OCI-LY3 (cell line): ENCODE measurements at regions not wholly inside any gene's neighbourhood (a gene's known extent, or its start where the extent isn't known, plus 50 kb on each side); places are given as distances from the start of the nearest gene placed in this dataset.

Experiments used
- H2AFZ ChIP-seq: fragments of 200-600, 300-600 bp; shearing (Covaris generic); 2 replicates; pipeline ENCODE4 v1.6.0; 2014; ENCODE audit warnings: antibody characterized with exemption, low read depth, low read length
- H3K27ac ChIP-seq: fragments of 200-600, 300-600 bp; sonication (generic); 2 replicates; pipeline ENCODE4 v1.5.1; 2014; ENCODE audit warnings: mild to moderate bottlenecking, low read length, moderate library complexity, mixed read lengths
- H3K27me3 ChIP-seq: fragments of 200-600, 300-600 bp; sonication (generic); 2 replicates; pipeline ENCODE4 v1.6.1; 2014; ENCODE audit warnings: low read depth, low read length, mixed read lengths
- H3K36me3 ChIP-seq: fragments of 200-600, 300-600 bp; sonication (generic); replicated peaks from 2 replicates; pipeline ENCODE3; 2014; ENCODE audit warnings: low read depth, low read length, mixed read lengths
- H3K4me1 ChIP-seq: fragments of 300-600, 200-600 bp; sonication (generic); 2 replicates; pipeline ENCODE4 v1.6.1; 2014; ENCODE audit warnings: low read length, mixed read lengths
- H3K4me2 ChIP-seq: fragments of 200-600, 300-600 bp; sonication (generic); 2 replicates; pipeline ENCODE4 v1.6.1; 2014; ENCODE audit warnings: low read length, mixed read lengths
- H3K4me3 ChIP-seq: fragments of 300-600, 200-600 bp; sonication (generic); 2 replicates; pipeline ENCODE4 v1.5.1; 2014; ENCODE audit warnings: antibody characterized with exemption, mild to moderate bottlenecking, low read length, moderate library complexity
- H3K79me2 ChIP-seq: fragments of 300-600, 200-600 bp; shearing (Covaris generic); 2 replicates; pipeline ENCODE4 v1.6.1; 2014; ENCODE audit warnings: mild to moderate bottlenecking, low read length, mixed read lengths
- H3K9ac ChIP-seq: fragments of 300-600, 200-600 bp; shearing (Covaris generic); 2 replicates; pipeline ENCODE4 v1.6.0; 2014; ENCODE audit warnings: mild to moderate bottlenecking, low read length, moderate library complexity
- H3K9me3 ChIP-seq: fragments of 200-600, 300-600 bp; shearing (Covaris generic); 2 replicates; pipeline ENCODE4 v1.6.1; 2014; ENCODE audit warnings: low read length, mixed read lengths; ENCODE audit not compliant: insufficient read depth
- H4K20me1 ChIP-seq: fragments of 200-600, 300-600 bp; sonication (generic); 2 replicates; pipeline ENCODE4 v1.6.1; 2016; ENCODE audit warnings: low read length, mixed read lengths; ENCODE audit not compliant: insufficient read depth
- CTCF ChIP-seq: fragments of 200-600, 300-600 bp; sonication (generic); IDR thresholded peaks from 2 replicates; pipeline ENCODE4 v1.5.1; 2014; ENCODE audit warnings: antibody characterized with exemption, low read length, low read depth
- EZH2phosphoT487 ChIP-seq: fragments of 200-600 bp; shearing (Covaris generic); IDR thresholded peaks from 2 replicates; pipeline ENCODE4 v1.6.1; 2018; ENCODE audit warnings: antibody characterized with exemption, mixed run types, low read depth

DNA sequence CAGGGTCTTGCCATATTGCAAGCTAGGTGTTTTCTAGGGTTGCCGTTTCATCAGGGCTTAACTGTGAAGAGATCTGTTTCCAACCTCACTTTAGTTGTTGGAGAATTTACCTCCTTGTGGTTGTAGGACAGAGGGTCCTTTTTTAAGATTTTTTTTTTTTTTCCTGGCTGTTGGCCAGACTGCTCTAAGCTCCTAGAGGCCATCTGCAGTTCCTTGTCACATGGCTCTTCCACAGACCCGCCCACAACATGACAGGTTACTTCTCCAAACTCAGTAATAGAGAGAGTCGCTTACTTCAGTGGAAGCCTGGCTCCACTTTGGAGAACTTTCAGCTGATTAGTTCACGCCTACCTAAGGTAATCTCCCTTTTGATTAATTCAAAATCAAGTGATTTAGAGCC is 543.7 kb downstream of the DMRTA1 start:
- Histone ChIP-seq H3K9ac (no peak overlapping the region), H3K4me2 (no peak overlapping the region), H4K20me1 (no peaks in the 10 kb centered on the region), H3K79me2 (no peaks in the 10 kb centered on the region), H3K27ac (no peak overlapping the region), H3K9me3 (no peaks in the 10 kb centered on the region), H3K36me3 (no peaks in the 10 kb centered on the region), H3K4me3 (no peak overlapping the region), H2AFZ (peak overlapping the region; percentile 32; the same call in 1 of the 2 replicates), H3K4me1 (peaks cover 3% of the 10 kb centered on the region; the same call in 1 of the 2 replicates), H3K27me3 (no peaks in the 10 kb centered on the region)
- TF ChIP-seq EZH2phosphoT487 (no peak), CTCF (no peak)

DNA sequence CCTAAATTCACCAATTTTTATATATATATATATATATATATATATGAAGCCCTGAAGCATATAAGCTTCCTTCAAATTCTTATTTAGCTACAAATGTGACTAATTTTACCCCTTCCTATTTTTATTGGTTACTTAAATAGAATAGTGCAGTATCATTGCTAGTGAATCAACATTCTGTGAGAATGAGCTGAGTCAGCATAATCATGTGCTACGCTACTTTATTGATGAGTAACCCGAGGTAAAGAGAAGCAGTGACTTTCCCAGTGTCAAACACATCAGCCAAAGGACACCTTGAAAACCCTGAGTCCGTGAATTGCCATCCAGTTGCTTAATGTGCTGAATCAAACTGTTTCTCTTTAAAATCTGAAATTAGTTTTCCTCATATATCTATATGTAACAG is 546.2 kb downstream of the DMRTA1 start:
- Histone ChIP-seq H4K20me1 (no peaks in the 10 kb centered on the region), H3K27me3 (no peaks in the 10 kb centered on the region), H3K4me1 (peaks cover 3% of the 10 kb centered on the region; the same call in 1 of the 2 replicates), H2AFZ (no peak overlapping the region), H3K9me3 (peaks cover under 1% of the 10 kb centered on the region; the same call in 1 of the 2 replicates), H3K9ac (no peak overlapping the region), H3K36me3 (no peaks in the 10 kb centered on the region), H3K27ac (no peak overlapping the region), H3K4me3 (no peak overlapping the region), H3K79me2 (no peaks in the 10 kb centered on the region), H3K4me2 (no peak overlapping the region)
- no peak for TF ChIP-seq CTCF

- Histone ChIP-seq H2AFZ (no peak overlapping the region), H4K20me1 (no peaks in the 10 kb centered on the region), H3K4me3 (no peak overlapping the region)
Observed at GRCh38 chr9:22997923-22998322, 551.3 kb downstream of the DMRTA1 start.

DNA sequence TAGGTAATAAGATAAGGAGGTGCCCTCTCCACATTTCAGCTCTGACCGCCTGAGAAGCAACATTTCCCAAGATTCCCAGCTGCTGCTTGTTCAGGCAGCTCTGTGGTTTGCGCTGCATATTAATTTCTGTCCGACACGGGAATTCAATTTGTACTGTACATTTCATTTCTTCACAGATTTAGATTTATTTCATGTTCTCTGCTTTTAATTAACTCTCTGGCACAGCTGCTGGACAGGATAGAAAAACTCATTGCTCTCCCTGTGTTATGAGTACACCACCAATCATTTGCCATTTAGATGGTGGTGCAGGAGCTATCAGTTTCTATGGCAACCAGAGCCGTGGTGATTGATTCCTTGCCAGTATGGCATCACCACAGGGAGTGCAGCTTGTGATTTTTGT is 558.5 kb downstream of the DMRTA1 start:
- no peak overlapping the region for H3K4me2 ChIP-seq
- no peaks in the 10 kb centered on the region for H3K9me3 ChIP-seq
- no peak overlapping the region for H3K27ac ChIP-seq
- no peaks in the 10 kb centered on the region for H3K36me3 ChIP-seq
- TF ChIP-seq EZH2phosphoT487 (no peak), CTCF (no peak)
- H3K79me2 ChIP-seq, result no peaks in the 10 kb centered on the region
- H2AFZ ChIP-seq, result no peak overlapping the region
- no peak overlapping the region for H3K9ac ChIP-seq
- no peak overlapping the region for H3K4me3 ChIP-seq
- no peaks in the 10 kb centered on the region; the same call in 1 of the 2 replicates for H3K4me1 ChIP-seq
- no peaks in the 10 kb centered on the region for H3K27me3 ChIP-seq
- no peaks in the 10 kb centered on the region for H4K20me1 ChIP-seq

More at GRCh38 chr9:22997923-22998322, 551.3 kb downstream of the DMRTA1 start:
- H3K9me3 ChIP-seq, result peaks cover 11% of the 10 kb centered on the region; the same call in 1 of the 2 replicates
- no peak for TF ChIP-seq CTCF
- TF ChIP-seq EZH2phosphoT487, result no peak
- no peak overlapping the region for H3K27ac ChIP-seq
- no peaks in the 10 kb centered on the region for H3K4me1 ChIP-seq
- no peak overlapping the region for H3K9ac ChIP-seq
- H3K36me3 ChIP-seq, result peaks cover 5% of the 10 kb centered on the region
- H3K79me2 ChIP-seq, result no peaks in the 10 kb centered on the region
- H3K4me2 ChIP-seq, result no peak overlapping the region
- H3K27me3 ChIP-seq, result no peaks in the 10 kb centered on the region
